ENCODE measurements at regions not wholly inside any gene's neighbourhood (a gene's known extent, or its start where the extent isn't known, plus 50 kb on each side); places are given as distances from the start of the nearest gene placed in this dataset.

GRCh38 chr11:70519117-70519516, 120.8 kb downstream of the CTTN start:
- no peak for DNase-seq (ENCODE audit: extremely low read depth in 1 of 2, low read depth in 1 of 2)

GRCh38 chr11:70521475-70522308, 123.4 kb downstream of the CTTN start:
- DNase-seq (ENCODE audit: extremely low read depth in 1 of 2, low read depth in 1 of 2) = no peak

GRCh38 chr11:70522309-70522592, 123.9 kb downstream of the CTTN start:
- no peak for DNase-seq (ENCODE audit: extremely low read depth in 1 of 2, low read depth in 1 of 2)

GRCh38 chr11:70522593-70523311, 124.4 kb downstream of the CTTN start:
- no peak for DNase-seq (ENCODE audit: extremely low read depth in 1 of 2, low read depth in 1 of 2)

GRCh38 chr11:70523384-70524095, 125.2 kb downstream of the CTTN start:
- no peak for DNase-seq (ENCODE audit: extremely low read depth in 1 of 2, low read depth in 1 of 2)

- DNase-seq (ENCODE audit: extremely low read depth in 1 of 2, low read depth in 1 of 2) = no peak
These were observed 126.0 kb downstream of the CTTN start for GRCh38 chr11:70524096-70524922.

- no peak for DNase-seq (ENCODE audit: extremely low read depth in 1 of 2, low read depth in 1 of 2)
These were observed 126.7 kb downstream of the CTTN start for GRCh38 chr11:70525006-70525405.

- no peak for DNase-seq (ENCODE audit: extremely low read depth in 1 of 2, low read depth in 1 of 2)
These were observed 127.1 kb downstream of the CTTN start for GRCh38 chr11:70525466-70525865.

- DNase-seq (ENCODE audit: extremely low read depth in 1 of 2, low read depth in 1 of 2) = no peak
These were observed 128.1 kb downstream of the CTTN start for GRCh38 chr11:70526116-70527045.

- DNase-seq (ENCODE audit: extremely low read depth in 1 of 2, low read depth in 1 of 2) = no peak
These were observed 128.7 kb downstream of the CTTN start for GRCh38 chr11:70527046-70527395.

GRCh38 chr11:70527429-70528045, 129.2 kb downstream of the CTTN start:
- DNase-seq (ENCODE audit: extremely low read depth in 1 of 2, low read depth in 1 of 2) = no peak

- no peak for DNase-seq (ENCODE audit: extremely low read depth in 1 of 2, low read depth in 1 of 2)
These were observed 129.9 kb downstream of the CTTN start for GRCh38 chr11:70528046-70528793.

GRCh38 chr11:70528794-70529580, 130.7 kb downstream of the CTTN start:
- no peak for DNase-seq (ENCODE audit: extremely low read depth in 1 of 2, low read depth in 1 of 2)

GRCh38 chr11:70530010-70530409, 131.7 kb downstream of the CTTN start:
- no peak for DNase-seq (ENCODE audit: extremely low read depth in 1 of 2, low read depth in 1 of 2)

GRCh38 chr11:70530629-70531185, 132.4 kb downstream of the CTTN start:
- DNase-seq (ENCODE audit: extremely low read depth in 1 of 2, low read depth in 1 of 2) = no peak

GRCh38 chr11:70531281-70532065, 133.1 kb downstream of the CTTN start:
- DNase-seq (ENCODE audit: extremely low read depth in 1 of 2, low read depth in 1 of 2) = no peak

GRCh38 chr11:70532066-70532440, 133.7 kb downstream of the CTTN start:
- DNase-seq (ENCODE audit: extremely low read depth in 1 of 2, low read depth in 1 of 2) = no peak
